Activated T-cell treated with anti-CD3 and anti-CD28 coated beads, Interleukin-2, amount 50 U/mL, for 1 hour (primary cell): ENCODE measurements at regions not wholly inside any gene's neighbourhood (a gene's known extent, or its start where the extent isn't known, plus 50 kb on each side); places are given as distances from the start of the nearest gene placed in this dataset.
"Not testable (repeated sequence)": the region's sequence is repeated elsewhere in the genome, so short reads cannot be mapped to it uniquely, and the experiment has no call there.

ENCODE experiments used
- DNase-seq: peaks from one replicate; pipeline ENCODE4 v3.0.0-alpha.2; 2020

- no peak for DNase-seq
Measured at GRCh38 chr17:56694825-56695224, 101.3 kb downstream of the NOG start.

GRCh38 chr17:56697190-56697589 lies 103.7 kb downstream of the NOG start:
- no peak for DNase-seq

GRCh38 chr17:56699186-56699894 lies 105.8 kb downstream of the NOG start:
- no peak for DNase-seq

GRCh38 chr17:56700919-56701420 lies 107.5 kb downstream of the NOG start:
- no peak for DNase-seq

- no peak for DNase-seq
Measured at GRCh38 chr17:56707312-56708219, 114.1 kb downstream of the NOG start.

- DNase-seq = no peak
Measured at GRCh38 chr17:56708220-56708558, 114.7 kb downstream of the NOG start.

- DNase-seq = no peak
Measured at GRCh38 chr17:56708670-56709410, 115.3 kb downstream of the NOG start.

- DNase-seq = no peak
Measured at GRCh38 chr17:56710986-56711385, 117.5 kb downstream of the NOG start.

GRCh38 chr17:56715613-56716357 lies 117.9 kb downstream of the C17orf67 start:
- DNase-seq = peak; percentile 70

- DNase-seq = no peak
Measured at GRCh38 chr17:56717471-56717870, 116.2 kb downstream of the C17orf67 start.

GRCh38 chr17:56718515-56718914 lies 115.2 kb downstream of the C17orf67 start:
- DNase-seq = no peak

GRCh38 chr17:56723421-56723820 lies 110.3 kb downstream of the C17orf67 start:
- no peak for DNase-seq

- no peak for DNase-seq
Measured at GRCh38 chr17:56724664-56725063, 109.1 kb downstream of the C17orf67 start.

- no peak for DNase-seq
Measured at GRCh38 chr17:56725144-56725543, 108.6 kb downstream of the C17orf67 start.

GRCh38 chr17:56727876-56728617 lies 105.7 kb downstream of the C17orf67 start:
- no peak for DNase-seq

- DNase-seq = not testable (repeated sequence)
Measured at GRCh38 chr17:56731096-56731495, 102.6 kb downstream of the C17orf67 start.

- DNase-seq = no peak
Measured at GRCh38 chr17:56733833-56734232, 99.9 kb downstream of the C17orf67 start.

- no peak for DNase-seq
Measured at GRCh38 chr17:56735842-56736241, 97.9 kb downstream of the C17orf67 start.

GRCh38 chr17:56737421-56738161 lies 96.1 kb downstream of the C17orf67 start:
- DNase-seq = no peak

GRCh38 chr17:56739376-56739775 lies 94.3 kb downstream of the C17orf67 start:
- no peak for DNase-seq

- DNase-seq = no peak
Measured at GRCh38 chr17:56739776-56740175, 93.9 kb downstream of the C17orf67 start.
